Endothelial cell of umbilical vein (primary cell): ENCODE measurements at regions not wholly inside any gene's neighbourhood (a gene's known extent, or its start where the extent isn't known, plus 50 kb on each side); places are given as distances from the start of the nearest gene placed in this dataset.

Source experiments
- CTCF ChIP-seq, 2 donors: IDR thresholded peaks; 1 replicate in 1 of 2; 2 replicates in 1 of 2; pipeline ENCODE4 v1.5.1; 2011; ENCODE audit warnings: low read length in 2 of 2, mild to moderate bottlenecking in 2 of 2, moderate library complexity in 2 of 2, control low read depth in 1 of 2, inconsistent platforms in 1 of 2, low read depth in 1 of 2; ENCODE audit not compliant: insufficient read depth in 1 of 2; ENCODE audit errors: extremely low read depth in 1 of 2
- EZH2 ChIP-seq: IDR thresholded peaks from 2 replicates; pipeline ENCODE4 v1.6.1; 2012; ENCODE audit warnings: borderline replicate concordance, low read depth, mild to moderate bottlenecking, moderate library complexity, low read length, inconsistent platforms; ENCODE audit not compliant: severe bottlenecking
- MAX ChIP-seq: IDR thresholded peaks from 2 replicates; pipeline ENCODE4 v1.6.1; 2011; ENCODE audit not compliant: insufficient read depth, insufficient read length
- POLR2A ChIP-seq: IDR thresholded peaks from 2 replicates; pipeline ENCODE4 v1.6.1; 2012; ENCODE audit warnings: low read depth, mild to moderate bottlenecking, control low read depth, low read length
- POLR2AphosphoS5 ChIP-seq: IDR thresholded peaks from 2 replicates; pipeline ENCODE4 v1.6.1; 2012; ENCODE audit warnings: low read depth, mild to moderate bottlenecking, control low read depth, low read length, moderate library complexity; ENCODE audit not compliant: insufficient read depth

DNA sequence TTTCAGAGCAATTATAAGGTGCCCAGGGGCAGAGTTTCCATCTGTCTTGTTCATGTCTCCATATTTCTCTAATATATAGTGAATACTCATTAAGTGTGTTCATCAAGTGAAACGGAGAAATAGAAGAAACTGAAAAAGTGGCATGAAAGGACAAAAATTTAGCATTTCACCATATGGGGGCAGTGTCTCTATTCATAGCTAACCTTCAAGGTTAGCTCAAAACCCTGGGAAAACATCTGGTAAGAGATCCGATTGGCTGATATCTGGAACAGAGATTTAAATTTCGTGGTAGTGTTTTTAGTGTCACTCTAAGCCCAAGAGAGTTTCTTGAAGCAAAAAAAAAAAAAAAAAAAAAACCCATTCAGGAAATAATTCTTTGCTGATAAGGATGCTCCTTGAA lies 367.5 kb downstream of the DAD1 start:
- no peak for TF ChIP-seq POLR2AphosphoS5
- no peak for TF ChIP-seq EZH2
- TF ChIP-seq CTCF (IDR thresholded peaks at IDR 0.05; ENCODE audit: extremely low read depth in 1 of 2, insufficient read depth in 1 of 2, low read depth in 1 of 2, low read length in 2 of 2) = peak; percentile 14 to 31
- TF ChIP-seq MAX = no peak
- TF ChIP-seq POLR2A = no peak
